Endodermal cell (in vitro differentiated cells): ENCODE measurements at regions not wholly inside any gene's neighbourhood (a gene's known extent, or its start where the extent isn't known, plus 50 kb on each side); places are given as distances from the start of the nearest gene placed in this dataset.

ENCODE experiments used
- DNase-seq: peaks from one replicate; pipeline ENCODE4 v3.0.0-alpha.2; 2017
- H3K27ac ChIP-seq: 2 replicates; pipeline ENCODE4 v1.5.1; 2013; ENCODE audit warnings: mild to moderate bottlenecking, low read depth, low read length, moderate library complexity
- H3K27me3 ChIP-seq: 2 replicates; pipeline ENCODE4 v1.6.1; 2013; ENCODE audit warnings: mild to moderate bottlenecking, low read length, moderate library complexity; ENCODE audit not compliant: insufficient read depth, control insufficient read depth, poor library complexity, severe bottlenecking
- H3K36me3 ChIP-seq: 2 replicates; pipeline ENCODE4 v1.7.0; 2013; ENCODE audit warnings: mild to moderate bottlenecking, low read length, moderate library complexity; ENCODE audit not compliant: control insufficient read depth, insufficient read depth
- H3K4me1 ChIP-seq: one replicate; pipeline ENCODE4 v1.7.0; 2013; ENCODE audit warnings: low read length; ENCODE audit not compliant: control insufficient read depth, insufficient read depth
- H3K4me3 ChIP-seq: 2 replicates; pipeline ENCODE4 v1.5.1; 2013; ENCODE audit warnings: mild to moderate bottlenecking, low read length, moderate library complexity
- H3K9ac ChIP-seq: 2 replicates; pipeline ENCODE4 v1.6.1; 2013; ENCODE audit warnings: mild to moderate bottlenecking, low read length, moderate library complexity; ENCODE audit not compliant: poor library complexity, severe bottlenecking; ENCODE audit errors: extremely low read depth
- H3K9me3 ChIP-seq: 2 replicates; pipeline ENCODE4 v1.6.1; 2013; ENCODE audit warnings: mild to moderate bottlenecking, low read length, moderate library complexity; ENCODE audit not compliant: control insufficient read depth
- H3K27ac Mint-ChIP-seq: 2 replicates; pipeline ENCODE4 v1.8.0; 2020; ENCODE audit warnings: mixed read lengths
- H3K27me3 Mint-ChIP-seq: 2 replicates; pipeline ENCODE4 v1.8.0; 2021; ENCODE audit warnings: mild to moderate bottlenecking, mixed read lengths; ENCODE audit not compliant: insufficient read depth
- H3K36me3 Mint-ChIP-seq: 2 replicates; pipeline ENCODE4 v1.8.0; 2020; ENCODE audit warnings: low read depth, mixed read lengths
- H3K4me1 Mint-ChIP-seq: 2 replicates; pipeline ENCODE4 v1.8.0; 2020; ENCODE audit warnings: mixed read lengths
- H3K4me3 Mint-ChIP-seq: 2 replicates; pipeline ENCODE4 v1.8.0; 2020; ENCODE audit warnings: mild to moderate bottlenecking, moderate library complexity, mixed read lengths
- H3K9me3 Mint-ChIP-seq: 2 replicates; pipeline ENCODE4 v1.8.0; 2020; ENCODE audit warnings: mild to moderate bottlenecking, mixed read lengths
- WGBS, 2 experiments: methylation state at CpG; one replicate each; pipeline versions ENCODE4 v1.1.5 to v1.1.7; 2013; ENCODE audit warnings: missing lambda C conversion rate in 2 of 2, mixed read lengths in 1 of 2; ENCODE audit not compliant: insufficient coverage in 1 of 2, insufficient read length in 1 of 2; 5-methylcytosine and 5-hydroxymethylcytosine counted together
- TF ChIP-seq, protein P1 (sequence below): fragments of 200-600 bp; sonication (generic); conservative IDR thresholded peaks from 2 replicates; pipeline ENCODE4 v1.5.0; 2021; ENCODE audit warnings: antibody characterized with exemption, mild to moderate bottlenecking

DNA sequence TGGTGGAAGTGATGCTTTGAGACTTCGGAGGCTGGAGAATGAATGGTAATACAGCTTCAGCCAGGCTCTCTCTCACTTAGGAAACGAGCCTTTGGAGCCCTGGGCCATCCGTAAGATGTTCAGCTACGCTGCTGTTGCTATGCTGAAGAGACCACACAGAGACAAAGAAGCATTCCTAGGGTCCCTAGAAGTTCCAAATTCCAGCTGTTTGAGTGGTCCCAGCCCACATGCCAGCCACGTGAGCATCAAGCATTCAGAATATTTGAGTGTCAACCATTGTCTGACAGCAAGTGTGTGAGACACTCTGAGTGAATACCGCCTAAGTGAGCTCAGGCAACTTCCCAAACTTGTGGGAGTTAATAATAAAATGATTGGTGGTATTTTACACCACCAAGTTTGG, 212.9 kb downstream of the CD47 start:
- no peak for DNase-seq
- no peaks in the 10 kb centered on the region for H3K27me3 ChIP-seq
- 71 to 85% methylated on average over 5 to 6 of the region's 6 CpGs for WGBS, 2 experiments
- H3K27ac Mint-ChIP-seq = no peak overlapping the region
- H3K27me3 Mint-ChIP-seq = no peaks in the 10 kb centered on the region
- H3K27ac ChIP-seq = no peak overlapping the region
- H3K9me3 ChIP-seq = no peaks in the 10 kb centered on the region
- no peak overlapping the region for H3K4me3 Mint-ChIP-seq
- no peaks in the 10 kb centered on the region for H3K9me3 Mint-ChIP-seq
- TF ChIP-seq, protein P1, sequence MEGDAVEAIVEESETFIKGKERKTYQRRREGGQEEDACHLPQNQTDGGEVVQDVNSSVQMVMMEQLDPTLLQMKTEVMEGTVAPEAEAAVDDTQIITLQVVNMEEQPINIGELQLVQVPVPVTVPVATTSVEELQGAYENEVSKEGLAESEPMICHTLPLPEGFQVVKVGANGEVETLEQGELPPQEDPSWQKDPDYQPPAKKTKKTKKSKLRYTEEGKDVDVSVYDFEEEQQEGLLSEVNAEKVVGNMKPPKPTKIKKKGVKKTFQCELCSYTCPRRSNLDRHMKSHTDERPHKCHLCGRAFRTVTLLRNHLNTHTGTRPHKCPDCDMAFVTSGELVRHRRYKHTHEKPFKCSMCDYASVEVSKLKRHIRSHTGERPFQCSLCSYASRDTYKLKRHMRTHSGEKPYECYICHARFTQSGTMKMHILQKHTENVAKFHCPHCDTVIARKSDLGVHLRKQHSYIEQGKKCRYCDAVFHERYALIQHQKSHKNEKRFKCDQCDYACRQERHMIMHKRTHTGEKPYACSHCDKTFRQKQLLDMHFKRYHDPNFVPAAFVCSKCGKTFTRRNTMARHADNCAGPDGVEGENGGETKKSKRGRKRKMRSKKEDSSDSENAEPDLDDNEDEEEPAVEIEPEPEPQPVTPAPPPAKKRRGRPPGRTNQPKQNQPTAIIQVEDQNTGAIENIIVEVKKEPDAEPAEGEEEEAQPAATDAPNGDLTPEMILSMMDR = no peak
- no peak overlapping the region for H3K4me3 ChIP-seq
- no peaks in the 10 kb centered on the region for H3K4me1 Mint-ChIP-seq
- no peaks in the 10 kb centered on the region for H3K4me1 ChIP-seq
- H3K36me3 ChIP-seq = no peaks in the 10 kb centered on the region
- no peaks in the 10 kb centered on the region for H3K36me3 Mint-ChIP-seq
- H3K9ac ChIP-seq = no peak overlapping the region

DNA sequence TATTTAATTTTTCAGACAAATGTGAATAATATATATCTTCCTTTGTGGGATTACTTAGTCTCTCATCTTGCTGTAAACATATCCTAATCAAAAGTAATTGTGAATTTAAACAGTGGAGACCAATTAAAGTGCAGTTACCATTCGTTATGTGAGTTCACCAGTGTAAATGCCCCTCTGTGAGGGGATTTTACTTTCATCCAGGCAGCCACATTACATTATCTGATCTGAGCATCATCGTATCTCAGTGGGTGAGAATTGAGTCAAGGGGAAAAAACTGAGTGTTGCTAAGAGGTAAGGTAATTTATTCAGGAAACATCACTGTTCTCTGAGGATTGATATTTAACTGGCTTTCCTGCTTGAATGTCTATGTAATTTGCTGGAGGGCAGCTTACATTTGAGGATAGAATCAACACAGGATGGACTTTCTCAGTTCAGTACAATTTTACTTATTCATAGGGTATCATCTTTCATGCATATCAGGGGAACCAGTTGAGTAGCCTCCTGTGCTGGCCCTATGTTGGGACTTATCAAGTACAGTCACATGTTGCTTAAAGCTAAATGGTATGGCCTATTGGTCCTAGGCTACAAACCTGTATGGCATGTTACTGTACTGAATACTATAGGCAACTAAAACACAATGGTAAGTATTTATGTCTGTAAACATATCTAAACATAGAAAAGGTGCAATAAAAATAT, 219.7 kb downstream of the CD47 start:
- Mint-ChIP-seq H3K4me1 (no peaks in the 10 kb centered on the region), H3K9me3 (peaks cover 4% of the 10 kb centered on the region), H3K36me3 (no peaks in the 10 kb centered on the region), H3K4me3 (no peak overlapping the region), H3K27me3 (no peaks in the 10 kb centered on the region), H3K27ac (no peak overlapping the region)
- no peak overlapping the region for H3K4me3 ChIP-seq
- no peak overlapping the region for H3K9ac ChIP-seq
- H3K9me3 ChIP-seq = no peaks in the 10 kb centered on the region
- DNase-seq = no peak
- H3K4me1 ChIP-seq = no peaks in the 10 kb centered on the region
- H3K36me3 ChIP-seq = no peaks in the 10 kb centered on the region
- WGBS, 2 experiments = 94 to 100% methylated on average over 1 to 2 of the region's 2 CpGs
- H3K27ac ChIP-seq = no peak overlapping the region
- TF ChIP-seq, protein P1 = no peak
- H3K27me3 ChIP-seq = no peaks in the 10 kb centered on the region

DNA sequence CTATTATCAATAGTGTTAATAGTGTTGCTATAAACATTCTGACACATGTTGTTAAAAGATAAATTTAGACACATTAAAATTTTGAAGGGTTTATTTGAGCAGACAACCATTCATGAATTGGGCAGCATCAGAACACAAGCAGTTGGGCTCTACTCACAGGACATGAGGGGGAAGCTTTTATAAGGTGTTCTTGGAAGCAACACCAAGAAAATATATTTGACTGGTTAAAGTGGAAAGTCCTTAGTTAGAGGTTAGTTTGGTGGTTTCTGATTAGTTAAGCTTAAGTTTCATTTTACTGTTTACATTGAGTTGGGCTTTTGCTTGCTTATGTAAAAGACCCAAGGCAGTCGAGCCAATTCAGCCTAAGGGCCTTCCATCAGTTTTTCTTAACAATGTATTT, 220.7 kb downstream of the CD47 start:
- H3K4me3 Mint-ChIP-seq = no peak overlapping the region
- Histone ChIP-seq H3K9ac (no peak overlapping the region), H3K27ac (no peak overlapping the region), H3K4me3 (no peak overlapping the region), H3K4me1 (no peaks in the 10 kb centered on the region), H3K9me3 (no peaks in the 10 kb centered on the region), H3K36me3 (no peaks in the 10 kb centered on the region), H3K27me3 (no peaks in the 10 kb centered on the region)
- TF ChIP-seq, protein P1 = no peak
- 100% methylated on average over 1 of the region's 1 CpG; no CpG with 5 or more reads in 1 of the 2 experiments for WGBS, 2 experiments
- no peak overlapping the region for H3K27ac Mint-ChIP-seq
- H3K27me3 Mint-ChIP-seq = no peaks in the 10 kb centered on the region
- peaks cover 4% of the 10 kb centered on the region for H3K9me3 Mint-ChIP-seq
- no peaks in the 10 kb centered on the region for H3K4me1 Mint-ChIP-seq
- no peak for DNase-seq
- H3K36me3 Mint-ChIP-seq = no peaks in the 10 kb centered on the region
